MM.1S (cell line): ENCODE measurements at regions not wholly inside any gene's neighbourhood (a gene's known extent, or its start where the extent isn't known, plus 50 kb on each side); places are given as distances from the start of the nearest gene placed in this dataset.

Experiments
- CTCF ChIP-seq: fragments of 300-600 bp; sonication (generic); IDR thresholded peaks from 2 replicates; pipeline ENCODE4 v1.5.1; 2016; ENCODE audit warnings: antibody characterized with exemption, low read length, mixed read lengths
- EZH2 ChIP-seq: fragments of 300-600 bp; sonication (generic); optimal IDR thresholded peaks from 2 replicates; pipeline ENCODE3; 2017; ENCODE audit warnings: low read depth, mild to moderate bottlenecking, antibody characterized with exemption, low read length, mixed read lengths

- TF ChIP-seq CTCF: no peak
- TF ChIP-seq EZH2: no peak
Measured at GRCh38 chr7:96920064-96920463, 85.3 kb upstream of the DLX6 start.
